Spleen (tissue), 7 donors: ENCODE measurements at regions not wholly inside any gene's neighbourhood (a gene's known extent, or its start where the extent isn't known, plus 50 kb on each side); places are given as distances from the start of the nearest gene placed in this dataset.

Experiments
- CTCF ChIP-seq, 11 experiments: fragments of 200-600 bp in 7 of 11; fragments of 450-650 bp in 4 of 11; sonication (generic) in 4 of 11; IDR thresholded peaks in 8 of 11; conservative IDR thresholded peaks in 3 of 11; 1 replicate in 7 of 11; 2 replicates in 4 of 11; pipeline versions ENCODE4 v1.4.0 to v1.8.0; 2016 to 2021; ENCODE audit warnings: antibody characterized with exemption in 11 of 11, inconsistent platforms in 4 of 11, mild to moderate bottlenecking in 1 of 11
- POLR2A ChIP-seq, 3 donors: fragments of 450-650 bp; IDR thresholded peaks; one replicate each; pipeline ENCODE4 v1.5.1; 2017; ENCODE audit warnings: antibody characterized with exemption in 3 of 3, mild to moderate bottlenecking in 1 of 3
- donor health status: DM: no; HTN: no; CAD: no; lungs with moderate emphysema.
- donor health status: DM: no; HTN: no; CAD: no.
- donor health status: DM: no; HTN: no; CAD: no.

- no peak for TF ChIP-seq POLR2A (IDR thresholded peaks at IDR 0.05)
- TF ChIP-seq CTCF (IDR thresholded peaks at IDR 0.05 in 8 of 11, conservative IDR thresholded peaks at IDR 0.05 in 3 of 11) = no peak
Observed at GRCh38 chr7:110373859-110374258, 717.1 kb upstream of the LRRN3 start.
